ENCODE measurements at regions not wholly inside any gene's neighbourhood (a gene's known extent, or its start where the extent isn't known, plus 50 kb on each side); places are given as distances from the start of the nearest gene placed in this dataset.

- TF ChIP-seq CTCF (conservative IDR thresholded peaks at IDR 0.05) (no peak), EZH2 (IDR thresholded peaks at IDR 0.05; ENCODE audit: low read depth) (no peak)
Measured at GRCh38 chr7:49564379-49564714, 209.1 kb upstream of the VWC2 start.

Measured in PC-9 (cell line).